A549 (cell line): ENCODE measurements at regions not wholly inside any gene's neighbourhood (a gene's known extent, or its start where the extent isn't known, plus 50 kb on each side); places are given as distances from the start of the nearest gene placed in this dataset.

ENCODE experiments used
- ATAC-seq, 2 experiments: fragments of 200-7000 bp in 1 of 2; fragments of >200 bp in 1 of 2; cut with Nextera tagmentation in 1 of 2; cut with Tn5 transposase in 1 of 2; 3 replicates each; pipeline versions ENCODE4 v1.8.0 to v1.9.1; 2018 to 2020; ENCODE audit warnings: mild to moderate bottlenecking in 1 of 2, moderate library complexity in 1 of 2
- CTCF ChIA-PET: fragments of 300-600 bp; sonication (Branson Sonifier 250); formaldehyde crosslinking; extraction: SDS; loops from one replicate; lab custom pipeline; 2021; ENCODE audit warnings: antibody characterized with exemption, inconsistent platforms; lab: Yijun Ruan, JAX
- POLR2A ChIA-PET: fragments of 350-600 bp; formaldehyde crosslinking; extraction: SDS; loops from one replicate; lab custom pipeline; 2021; ENCODE audit warnings: antibody characterized with exemption, inconsistent platforms; lab: Yijun Ruan, JAX
- DNase-seq, 2 experiments: peaks; one replicate each; pipeline versions ENCODE4 v3.0.0 to v3.0.0-alpha.2; 2011 to 2016; ENCODE audit warnings: low read depth in 1 of 2, low spot score in 1 of 2
- FAIRE-seq: peaks from 2 replicates; lab custom pipeline; 2011; peaks lifted over from hg19 to GRCh38; lab: Jason Lieb, UNC
- H3K27ac ChIP-seq, 2 experiments: fragments of >200 bp; sonication (Bioruptor Twin); formaldehyde crosslinking; 3 replicates each; pipeline ENCODE4 v1.5.1; 2016 to 2017
- H3K4me1 ChIP-seq: fragments of >200 bp; sonication (Bioruptor Twin); formaldehyde crosslinking; 3 replicates; pipeline ENCODE4 v1.6.1; 2016
- H3K4me2 ChIP-seq: fragments of >200 bp; sonication (Bioruptor Twin); formaldehyde crosslinking; 3 replicates; pipeline ENCODE4 v1.6.1; 2016
- H3K4me3 ChIP-seq: fragments of >200 bp; sonication (Bioruptor Twin); formaldehyde crosslinking; 3 replicates; pipeline ENCODE4 v1.5.1; 2016
- H3K9me3 ChIP-seq: fragments of >200 bp; sonication (Bioruptor Twin); formaldehyde crosslinking; 3 replicates; pipeline ENCODE4 v1.6.1; 2016
- CBX2 ChIP-seq: fragments of 200-600 bp; sonication (generic); IDR thresholded peaks from 2 replicates; pipeline ENCODE4 v1.6.1; 2016; ENCODE audit warnings: low read depth, mild to moderate bottlenecking, borderline replicate concordance
- CHD2 ChIP-seq: fragments of 150-350 bp; IDR thresholded peaks from 2 replicates; pipeline ENCODE4 v1.6.1; 2014; ENCODE audit warnings: low read length; ENCODE audit not compliant: partially characterized antibody
- EHF ChIP-seq: fragments of 250-450 bp; sonication (Bioruptor Pico); IDR thresholded peaks from 2 replicates; pipeline ENCODE4 v1.5.0; 2020; ENCODE audit warnings: mild to moderate bottlenecking
- EP300 ChIP-seq, 2 experiments: fragments of >200 bp; sonication (Bioruptor Twin); formaldehyde crosslinking; IDR thresholded peaks; 2 replicates in 1 of 2; 3 replicates in 1 of 2; pipeline ENCODE4 v1.6.1; 2016 to 2017
- ESRRA ChIP-seq: fragments of 150-350 bp; IDR thresholded peaks from 2 replicates; pipeline ENCODE4 v1.6.1; 2014; ENCODE audit warnings: mild to moderate bottlenecking, low read length, borderline replicate concordance
- FOSB ChIP-seq: fragments of 250-450 bp; sonication (Bioruptor Pico); IDR thresholded peaks from 2 replicates; pipeline ENCODE4 v1.5.0; 2020; ENCODE audit warnings: mild to moderate bottlenecking, moderate library complexity
- FOSL2 ChIP-seq, 2 experiments: fragments of 450-650 bp in 1 of 2; fragments of >200 bp in 1 of 2; sonication (Bioruptor Twin) in 1 of 2; formaldehyde crosslinking; IDR thresholded peaks; 2 replicates each; pipeline versions ENCODE4 v1.5.0 to v1.6.1; 2016 to 2020; ENCODE audit warnings: mild to moderate bottlenecking in 1 of 2, moderate library complexity in 1 of 2
- GATA3 ChIP-seq: IDR thresholded peaks from 2 replicates; pipeline ENCODE4 v1.6.1; 2012; ENCODE audit warnings: borderline replicate concordance
- HDAC2 ChIP-seq: fragments of 200-600 bp; sonication (generic); IDR thresholded peaks from 2 replicates; pipeline ENCODE4 v1.6.1; 2016
- HMGXB4 ChIP-seq: fragments of 250-450 bp; sonication (Bioruptor Pico); IDR thresholded peaks from 2 replicates; pipeline ENCODE4 v1.5.0; 2021; ENCODE audit warnings: mild to moderate bottlenecking, moderate library complexity, borderline replicate concordance
- HOXB13 ChIP-seq: fragments of 250-450 bp; sonication (Bioruptor Pico); IDR thresholded peaks from 2 replicates; pipeline ENCODE4 v1.5.0; 2020; ENCODE audit warnings: low read depth, mild to moderate bottlenecking, moderate library complexity
- HOXB5 ChIP-seq: fragments of 250-450 bp; sonication (Bioruptor Pico); IDR thresholded peaks from 2 replicates; pipeline ENCODE4 v1.5.0; 2020; ENCODE audit warnings: mild to moderate bottlenecking, moderate library complexity
- MAFK ChIP-seq: fragments of 450-650 bp; IDR thresholded peaks from 2 replicates; pipeline ENCODE4 v1.6.1; 2014; ENCODE audit not compliant: partially characterized antibody
- NFE2L2 ChIP-seq: fragments of 150-350 bp; conservative IDR thresholded peaks from 2 replicates; pipeline ENCODE4 v1.6.1; 2014; ENCODE audit warnings: low read length
- NPAS2 ChIP-seq: fragments of 250-450 bp; sonication (Bioruptor Pico); IDR thresholded peaks from 2 replicates; pipeline ENCODE4 v1.8.0; 2022; ENCODE audit warnings: mild to moderate bottlenecking, moderate library complexity, borderline replicate concordance
- RAD21 ChIP-seq, 2 experiments: fragments of >200 bp in 1 of 2; sonication (Bioruptor Twin) in 1 of 2; formaldehyde crosslinking in 1 of 2; IDR thresholded peaks in 1 of 2; conservative IDR thresholded peaks in 1 of 2; 2 replicates in 1 of 2; 3 replicates in 1 of 2; pipeline ENCODE4 v1.6.1; 2012 to 2018; ENCODE audit warnings: inconsistent platforms in 1 of 2
- RARB ChIP-seq: fragments of 250-450 bp; sonication (Bioruptor Pico); IDR thresholded peaks from 2 replicates; pipeline ENCODE4 v1.8.0; 2021; ENCODE audit warnings: mild to moderate bottlenecking, moderate library complexity
- RFX5 ChIP-seq: fragments of 450-650 bp; IDR thresholded peaks from 2 replicates; pipeline ENCODE4 v1.7.1; 2014; ENCODE audit warnings: antibody characterized with exemption, mild to moderate bottlenecking, moderate library complexity
- TFCP2L1 ChIP-seq: fragments of 250-450 bp; sonication (Bioruptor Pico); IDR thresholded peaks from 2 replicates; pipeline ENCODE4 v1.5.0; 2021; ENCODE audit warnings: mild to moderate bottlenecking
- TP53 ChIP-seq: fragments of 250-450 bp; sonication (Bioruptor Pico); IDR thresholded peaks from 2 replicates; pipeline ENCODE4 v1.5.0; 2021; ENCODE audit warnings: mild to moderate bottlenecking, moderate library complexity
- whole genome bisulfite sequencing: methylation state at CpG from one replicate; pipeline ENCODE4 v1.1.6; 2017; ENCODE audit errors: missing lambda C conversion rate; 5-methylcytosine and 5-hydroxymethylcytosine counted together
- TF ChIP-seq, protein P1 (sequence below): fragments of 150-350 bp; IDR thresholded peaks from 2 replicates; pipeline ENCODE4 v1.6.1; 2014; ENCODE audit warnings: low read depth, mild to moderate bottlenecking, low read length
- TF ChIP-seq, protein P2 (sequence below): IDR thresholded peaks from 2 replicates; pipeline ENCODE4 v1.6.1; 2012
- TF ChIP-seq, protein P3 (sequence below): IDR thresholded peaks from 2 replicates; pipeline ENCODE4 v1.6.1; 2012; ENCODE audit warnings: low read depth, borderline replicate concordance
- TF ChIP-seq, protein P4 (sequence below): fragments of 450-650 bp; IDR thresholded peaks from 2 replicates; pipeline ENCODE4 v1.6.1; 2014; ENCODE audit warnings: antibody characterized with exemption
- TF ChIP-seq, protein P5 (sequence below): fragments of >200 bp; sonication (Bioruptor Twin); formaldehyde crosslinking; IDR thresholded peaks from 2 replicates; pipeline ENCODE4 v1.6.1; 2016

- no peak for TF ChIP-seq FOSL2 (IDR thresholded peaks at IDR 0.05)
- TF ChIP-seq FOSL2 (CRISPR knock-in tag; IDR thresholded peaks at IDR 0.05) = no peak
- no peak for TF ChIP-seq TFCP2L1 (CRISPR knock-in tag)
- no peak for TF ChIP-seq HOXB5 (CRISPR knock-in tag)
Measured at GRCh38 chr11:131217313-131218310, 152.8 kb upstream of the NTM start (continued).

DNA sequence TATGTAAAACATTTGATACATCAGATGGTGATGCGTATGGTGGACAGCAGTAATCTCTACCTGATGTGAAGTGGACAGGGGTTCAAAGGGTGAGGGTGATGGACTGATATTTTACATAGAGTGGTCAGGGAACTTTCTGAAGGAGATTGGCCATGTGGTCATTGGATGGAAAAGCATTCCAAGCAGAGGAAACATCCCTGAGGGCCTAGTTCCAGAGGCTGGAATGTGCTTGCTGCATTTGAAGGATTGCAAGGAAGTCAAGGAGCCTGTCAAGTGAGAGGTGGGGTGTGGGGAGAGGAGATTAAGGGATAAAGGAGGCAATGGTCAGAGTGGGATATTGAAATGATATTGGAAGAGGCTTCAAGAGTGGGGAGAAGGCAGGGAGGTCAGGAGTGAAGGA lies 151.9 kb upstream of the NTM start:
- Histone ChIP-seq H3K9me3 (no peaks in the 10 kb centered on the region), H3K4me1 (no peaks in the 10 kb centered on the region), H3K4me2 (no peak overlapping the region), H3K27ac (no peak overlapping the region), H3K4me3 (no peak overlapping the region)
- POLR2A ChIA-PET = no interaction called here
- no peak for ATAC-seq
- DNase-seq = no peak
- WGBS = 14% methylated on average over 1 of the region's 1 CpG
- CTCF ChIA-PET = interaction anchor here (1.4 kb wide), 1 partner anchor 154 kb away, joined by 5 read pairs; no protein-coding TSS in a partner anchor
- TF ChIP-seq ESRRA = no peak
- no peak for TF ChIP-seq NFE2L2
- TF ChIP-seq NPAS2 = no peak
- TF ChIP-seq GATA3 = no peak
- TF ChIP-seq MAFK = no peak
- no peak for TF ChIP-seq HMGXB4 (CRISPR knock-in tag)
- TF ChIP-seq, protein P1, sequence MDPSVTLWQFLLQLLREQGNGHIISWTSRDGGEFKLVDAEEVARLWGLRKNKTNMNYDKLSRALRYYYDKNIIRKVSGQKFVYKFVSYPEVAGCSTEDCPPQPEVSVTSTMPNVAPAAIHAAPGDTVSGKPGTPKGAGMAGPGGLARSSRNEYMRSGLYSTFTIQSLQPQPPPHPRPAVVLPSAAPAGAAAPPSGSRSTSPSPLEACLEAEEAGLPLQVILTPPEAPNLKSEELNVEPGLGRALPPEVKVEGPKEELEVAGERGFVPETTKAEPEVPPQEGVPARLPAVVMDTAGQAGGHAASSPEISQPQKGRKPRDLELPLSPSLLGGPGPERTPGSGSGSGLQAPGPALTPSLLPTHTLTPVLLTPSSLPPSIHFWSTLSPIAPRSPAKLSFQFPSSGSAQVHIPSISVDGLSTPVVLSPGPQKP = no peak
- TF ChIP-seq RAD21 (conservative IDR thresholded peaks at IDR 0.05 in 1 of 2, IDR thresholded peaks at IDR 0.05 in 1 of 2) = no peak
- no peak for TF ChIP-seq FOSB (CRISPR knock-in tag)
- TF ChIP-seq RFX5 = no peak
- TF ChIP-seq, protein P2, sequence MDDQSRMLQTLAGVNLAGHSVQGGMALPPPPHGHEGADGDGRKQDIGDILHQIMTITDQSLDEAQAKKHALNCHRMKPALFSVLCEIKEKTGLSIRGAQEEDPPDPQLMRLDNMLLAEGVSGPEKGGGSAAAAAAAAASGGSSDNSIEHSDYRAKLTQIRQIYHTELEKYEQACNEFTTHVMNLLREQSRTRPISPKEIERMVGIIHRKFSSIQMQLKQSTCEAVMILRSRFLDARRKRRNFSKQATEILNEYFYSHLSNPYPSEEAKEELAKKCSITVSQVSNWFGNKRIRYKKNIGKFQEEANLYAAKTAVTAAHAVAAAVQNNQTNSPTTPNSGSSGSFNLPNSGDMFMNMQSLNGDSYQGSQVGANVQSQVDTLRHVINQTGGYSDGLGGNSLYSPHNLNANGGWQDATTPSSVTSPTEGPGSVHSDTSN = no peak
- TF ChIP-seq, protein P3, sequence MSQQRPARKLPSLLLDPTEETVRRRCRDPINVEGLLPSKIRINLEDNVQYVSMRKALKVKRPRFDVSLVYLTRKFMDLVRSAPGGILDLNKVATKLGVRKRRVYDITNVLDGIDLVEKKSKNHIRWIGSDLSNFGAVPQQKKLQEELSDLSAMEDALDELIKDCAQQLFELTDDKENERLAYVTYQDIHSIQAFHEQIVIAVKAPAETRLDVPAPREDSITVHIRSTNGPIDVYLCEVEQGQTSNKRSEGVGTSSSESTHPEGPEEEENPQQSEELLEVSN = no peak
- no peak for TF ChIP-seq HOXB5 (CRISPR knock-in tag)
- no peak for FAIRE-seq

GRCh38 chr11:131219646-131220045 lies 150.8 kb upstream of the NTM start:
- TF ChIP-seq, protein P3 = no peak
- TF ChIP-seq CHD2 = no peak
- no peak for TF ChIP-seq FOSB (CRISPR knock-in tag)
- TF ChIP-seq HOXB13 (CRISPR knock-in tag) = no peak
- TF ChIP-seq, protein P4, sequence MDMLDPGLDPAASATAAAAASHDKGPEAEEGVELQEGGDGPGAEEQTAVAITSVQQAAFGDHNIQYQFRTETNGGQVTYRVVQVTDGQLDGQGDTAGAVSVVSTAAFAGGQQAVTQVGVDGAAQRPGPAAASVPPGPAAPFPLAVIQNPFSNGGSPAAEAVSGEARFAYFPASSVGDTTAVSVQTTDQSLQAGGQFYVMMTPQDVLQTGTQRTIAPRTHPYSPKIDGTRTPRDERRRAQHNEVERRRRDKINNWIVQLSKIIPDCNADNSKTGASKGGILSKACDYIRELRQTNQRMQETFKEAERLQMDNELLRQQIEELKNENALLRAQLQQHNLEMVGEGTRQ = no peak
- TF ChIP-seq EP300 (IDR thresholded peaks at IDR 0.05) = no peak
- no peak for TF ChIP-seq MAFK
- no peak for TF ChIP-seq TP53
- TF ChIP-seq CBX2 = no peak
- TF ChIP-seq, protein P5, sequence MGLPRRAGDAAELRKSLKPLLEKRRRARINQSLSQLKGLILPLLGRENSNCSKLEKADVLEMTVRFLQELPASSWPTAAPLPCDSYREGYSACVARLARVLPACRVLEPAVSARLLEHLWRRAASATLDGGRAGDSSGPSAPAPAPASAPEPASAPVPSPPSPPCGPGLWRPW = no peak
- no peak for TF ChIP-seq RARB (CRISPR knock-in tag)
- no peak for TF ChIP-seq EHF
- no peak for TF ChIP-seq NFE2L2
- no peak for TF ChIP-seq FOSL2 (IDR thresholded peaks at IDR 0.05)
- TF ChIP-seq FOSL2 (CRISPR knock-in tag; IDR thresholded peaks at IDR 0.05) = no peak
- TF ChIP-seq HDAC2 = no peak
- DNase-seq = no peak
- Histone ChIP-seq H3K4me2 (no peak overlapping the region), H3K9me3 (no peaks in the 10 kb centered on the region), H3K27ac (no peak overlapping the region), H3K4me1 (no peaks in the 10 kb centered on the region), H3K4me3 (no peak overlapping the region)
- ChIA-PET POLR2A (no interaction called here), CTCF (no interaction called here)
- no peak for ATAC-seq
- no peak for FAIRE-seq
